Liver (tissue), 3 donors: ENCODE measurements at regions not wholly inside any gene's neighbourhood (a gene's known extent, or its start where the extent isn't known, plus 50 kb on each side); places are given as distances from the start of the nearest gene placed in this dataset.

ENCODE experiments used
- CTCF ChIP-seq: fragments of 150-350 bp; IDR thresholded peaks from 2 replicates; pipeline ENCODE4 v1.5.1; 2017; ENCODE audit warnings: improper control_type of control experiment, low read depth, low read length; ENCODE audit not compliant: missing input control
- EGR1 ChIP-seq, 2 donors: IDR thresholded peaks; 2 replicates each; pipeline ENCODE4 v1.6.1; 2016 to 2018; ENCODE audit warnings: antibody characterized with exemption in 2 of 2, low read depth in 2 of 2
- HNF4G ChIP-seq: IDR thresholded peaks from 2 replicates; pipeline ENCODE4 v1.6.1; 2016; ENCODE audit warnings: antibody characterized with exemption
- MAX ChIP-seq: IDR thresholded peaks from 2 replicates; pipeline ENCODE4 v1.6.1; 2016; ENCODE audit warnings: antibody characterized with exemption
- RXRA ChIP-seq, 2 donors: IDR thresholded peaks; 2 replicates each; pipeline ENCODE4 v1.6.1; 2017 to 2018; ENCODE audit warnings: antibody characterized with exemption in 2 of 2, mild to moderate bottlenecking in 1 of 2
- SP1 ChIP-seq: IDR thresholded peaks from 2 replicates; pipeline ENCODE4 v1.6.1; 2018; ENCODE audit warnings: antibody characterized with exemption, mild to moderate bottlenecking
- YY1 ChIP-seq: IDR thresholded peaks from 2 replicates; pipeline ENCODE4 v1.6.1; 2016; ENCODE audit warnings: antibody characterized with exemption, mild to moderate bottlenecking
- ZBTB33 ChIP-seq: IDR thresholded peaks from 2 replicates; pipeline ENCODE4 v1.6.1; 2016; ENCODE audit warnings: antibody characterized with exemption
- TF ChIP-seq, protein P1 (sequence below): IDR thresholded peaks from 2 replicates; pipeline ENCODE4 v1.6.1; 2016; ENCODE audit warnings: antibody characterized with exemption, mild to moderate bottlenecking
- donor health status: healthy.
- donor health status: healthy.

GRCh38 chr6:15730442-15730841 is 67.6 kb upstream of the DTNBP1 start:
- TF ChIP-seq CTCF: no peak
- no peak for TF ChIP-seq MAX
- TF ChIP-seq YY1: no peak
- TF ChIP-seq, protein P1, sequence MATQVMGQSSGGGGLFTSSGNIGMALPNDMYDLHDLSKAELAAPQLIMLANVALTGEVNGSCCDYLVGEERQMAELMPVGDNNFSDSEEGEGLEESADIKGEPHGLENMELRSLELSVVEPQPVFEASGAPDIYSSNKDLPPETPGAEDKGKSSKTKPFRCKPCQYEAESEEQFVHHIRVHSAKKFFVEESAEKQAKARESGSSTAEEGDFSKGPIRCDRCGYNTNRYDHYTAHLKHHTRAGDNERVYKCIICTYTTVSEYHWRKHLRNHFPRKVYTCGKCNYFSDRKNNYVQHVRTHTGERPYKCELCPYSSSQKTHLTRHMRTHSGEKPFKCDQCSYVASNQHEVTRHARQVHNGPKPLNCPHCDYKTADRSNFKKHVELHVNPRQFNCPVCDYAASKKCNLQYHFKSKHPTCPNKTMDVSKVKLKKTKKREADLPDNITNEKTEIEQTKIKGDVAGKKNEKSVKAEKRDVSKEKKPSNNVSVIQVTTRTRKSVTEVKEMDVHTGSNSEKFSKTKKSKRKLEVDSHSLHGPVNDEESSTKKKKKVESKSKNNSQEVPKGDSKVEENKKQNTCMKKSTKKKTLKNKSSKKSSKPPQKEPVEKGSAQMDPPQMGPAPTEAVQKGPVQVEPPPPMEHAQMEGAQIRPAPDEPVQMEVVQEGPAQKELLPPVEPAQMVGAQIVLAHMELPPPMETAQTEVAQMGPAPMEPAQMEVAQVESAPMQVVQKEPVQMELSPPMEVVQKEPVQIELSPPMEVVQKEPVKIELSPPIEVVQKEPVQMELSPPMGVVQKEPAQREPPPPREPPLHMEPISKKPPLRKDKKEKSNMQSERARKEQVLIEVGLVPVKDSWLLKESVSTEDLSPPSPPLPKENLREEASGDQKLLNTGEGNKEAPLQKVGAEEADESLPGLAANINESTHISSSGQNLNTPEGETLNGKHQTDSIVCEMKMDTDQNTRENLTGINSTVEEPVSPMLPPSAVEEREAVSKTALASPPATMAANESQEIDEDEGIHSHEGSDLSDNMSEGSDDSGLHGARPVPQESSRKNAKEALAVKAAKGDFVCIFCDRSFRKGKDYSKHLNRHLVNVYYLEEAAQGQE: no peak
- TF ChIP-seq RXRA (IDR thresholded peaks at IDR 0.05): no peak
- TF ChIP-seq SP1: no peak
- TF ChIP-seq ZBTB33: no peak
- no peak for TF ChIP-seq EGR1 (IDR thresholded peaks at IDR 0.05; ENCODE audit: low read depth in 2 of 2)
- no peak for TF ChIP-seq HNF4G
